Heart right ventricle (tissue), 16 donors: ENCODE measurements at regions not wholly inside any gene's neighbourhood (a gene's known extent, or its start where the extent isn't known, plus 50 kb on each side); places are given as distances from the start of the nearest gene placed in this dataset.

Source experiments
- ATAC-seq, 8 donors: fragments of 200-7000 bp; cut with Tn5 transposase; one replicate each; pipeline ENCODE4 v1.9.1; 2020; ENCODE audit warnings: mild to moderate bottlenecking in 8 of 8, moderate library complexity in 8 of 8, moderate number of reproducible peaks in 1 of 8
- DNase-seq, 2 donors: peaks; one replicate each; pipeline ENCODE4 v3.0.0-alpha.2; 2020
- H3K27ac ChIP-seq, 10 donors: fragments of 200-600 bp; sonication (generic) in 2 of 10; one replicate each; pipeline versions ENCODE4 v1.5.0 to v1.8.0; 2020 to 2022; ENCODE audit warnings: mild to moderate bottlenecking in 3 of 10
- H3K27me3 ChIP-seq, 7 donors: fragments of 200-600 bp; one replicate each; pipeline ENCODE4 v1.8.0; 2021 to 2022; ENCODE audit warnings: mild to moderate bottlenecking in 2 of 7
- H3K36me3 ChIP-seq, 9 donors: fragments of 200-600 bp; sonication (generic) in 1 of 9; one replicate each; pipeline versions ENCODE4 v1.5.0 to v1.8.0; 2020 to 2022; ENCODE audit warnings: mild to moderate bottlenecking in 2 of 9
- H3K4me1 ChIP-seq, 9 donors: fragments of 200-600 bp; sonication (generic) in 1 of 9; one replicate each; pipeline versions ENCODE4 v1.5.0 to v1.8.0; 2020 to 2022; ENCODE audit warnings: mild to moderate bottlenecking in 4 of 9
- H3K4me3 ChIP-seq, 10 donors: fragments of 200-600 bp; sonication (generic) in 2 of 10; one replicate each; pipeline versions ENCODE4 v1.5.0 to v1.8.0; 2020 to 2022; ENCODE audit warnings: mild to moderate bottlenecking in 7 of 10, moderate library complexity in 2 of 10
- H3K9me3 ChIP-seq, 11 donors: fragments of 200-600 bp in 10 of 11; sonication (generic) in 2 of 11; one replicate each; pipeline versions ENCODE4 v1.5.0 to v1.8.0; 2013 to 2022; ENCODE audit warnings: mild to moderate bottlenecking in 2 of 11, control low read depth in 1 of 11, moderate library complexity in 1 of 11
- CTCF ChIP-seq, 9 donors: fragments of 200-600 bp; sonication (generic) in 2 of 9; IDR thresholded peaks; one replicate each; pipeline versions ENCODE4 v1.5.0 to v1.8.0; 2021 to 2022; ENCODE audit warnings: antibody characterized with exemption in 9 of 9, mild to moderate bottlenecking in 5 of 9, moderate library complexity in 1 of 9
- WGBS, 2 donors: extraction: QIAGEN DNeasy Blood & Tissue Kit; methylation state at CpG; one replicate each; pipeline ENCODE4 v1.1.7; 2013; ENCODE audit warnings: inconsistent platforms in 1 of 2; 5-methylcytosine and 5-hydroxymethylcytosine counted together
- intact Hi-C, 10 donors: fragments of 100-400 bp; cut with DNase I; formaldehyde crosslinking; loops; one replicate each; pipeline versions ENCODE4 v1.11.1 to v1.14.2; 2022
- donor health status: Arrhythmogenic right ventricular cardiomyopathy.
- donor health status: ischemic (EF 13 %, LVEDD 7.1; RV severe dilation, severe dysfunction).
- donor health status: healthy with polysubstance abuse.
- donor health status: DM: no; HTN: yes; CAD: no.
- donor health status: DM: no; HTN: no; CAD: no.
- donor health status: ischemic (EF 25% LVEDD 6.9; RV normal size, moderate dysfunction).
- donor health status: ischemic (EF 25% LVEDD 5.7; RV mildly dilated, moderate dysfunction).
- donor health status: healthy.
- donor health status: DM: yes; HTN: yes; CAD: no.
- donor health status: Ischemic cardiomyopathy.
- donor health status: ischemic (EF 35%, LVEDD 5.7; RV mildly dilated, moderate dysfunction).
- donor health status: nonischemic (EF 11% LVEDD 7.7; RV severe dilation, severe dysfunction).
- donor health status: DM: yes; HTN: yes; CAD: no.
- donor health status: PGD.
- donor health status: ischemic (EF 29% LVEDD 5.4; RV normal size, mild dysfunction).
- donor health status: nonischemic (EF 23%, LVEDD 6.1; RV moderate dilation, normal function).

- WGBS, 2 donors, result 61 to 67% methylated on average over 6 of the region's 6 CpGs
- DNase-seq, result no peak
- no peaks in the 10 kb centered on the region for H3K4me1 ChIP-seq
- ATAC-seq, result no peak
- no peak for TF ChIP-seq CTCF (IDR thresholded peaks at IDR 0.05)
- H3K4me3 ChIP-seq, result no peak overlapping the region
- no peak overlapping the region for H3K27ac ChIP-seq
- H3K36me3 ChIP-seq, result no peaks in the 10 kb centered on the region
- H3K9me3 ChIP-seq, result peaks cover 0 to 14% (median 8%) of the 10 kb centered on the region in 11 donors
- peaks cover 0 to 3% (median 0%) of the 10 kb centered on the region in 7 donors for H3K27me3 ChIP-seq
- intact Hi-C loops, result no loop called here
Observed at GRCh38 chr2:7573166-7573825, 656.1 kb downstream of the RNF144A start.

- Histone ChIP-seq H3K4me1 (no peaks in the 10 kb centered on the region), H3K27ac (no peak overlapping the region), H3K36me3 (no peaks in the 10 kb centered on the region), H3K27me3 (peaks cover 0 to 3% (median 0%) of the 10 kb centered on the region in 7 donors), H3K4me3 (no peak overlapping the region), H3K9me3 (peaks cover 0 to 24% (median 8%) of the 10 kb centered on the region in 11 donors)
- no peak for DNase-seq
- WGBS, 2 donors, result 65 to 70% methylated on average over 4 of the region's 4 CpGs
- TF ChIP-seq CTCF (IDR thresholded peaks at IDR 0.05), result no peak
- intact Hi-C loops, result no loop called here
- ATAC-seq, result no peak
Observed at GRCh38 chr2:7574385-7574784, 657.2 kb downstream of the RNF144A start.

- no peak for ATAC-seq
- peaks cover 0 to 26% (median 8%) of the 10 kb centered on the region in 11 donors for H3K9me3 ChIP-seq
- no peak for DNase-seq
- no peaks in the 10 kb centered on the region for H3K36me3 ChIP-seq
- peaks cover 0 to 3% (median 0%) of the 10 kb centered on the region in 7 donors for H3K27me3 ChIP-seq
- WGBS, 2 donors, result 93 to 100% methylated on average over 1 of the region's 1 CpG
- intact Hi-C loops, result no loop called here
- no peak overlapping the region for H3K4me3 ChIP-seq
- no peaks in the 10 kb centered on the region for H3K4me1 ChIP-seq
- TF ChIP-seq CTCF (IDR thresholded peaks at IDR 0.05), result no peak
- H3K27ac ChIP-seq, result no peak overlapping the region
Observed at GRCh38 chr2:7577769-7578168, 660.6 kb downstream of the RNF144A start.

- H3K9me3 ChIP-seq, result peaks cover 0 to 5% (median 0%) of the 10 kb centered on the region in 11 donors
- intact Hi-C loops, result no loop called here
- H3K27me3 ChIP-seq, result peaks cover 0 to 3% (median 0%) of the 10 kb centered on the region in 7 donors
- DNase-seq (no peak), ATAC-seq (no peak)
- no peak overlapping the region for H3K27ac ChIP-seq
- H3K4me3 ChIP-seq, result no peak overlapping the region
- TF ChIP-seq CTCF (IDR thresholded peaks at IDR 0.05), result no peak
- H3K4me1 ChIP-seq, result no peaks in the 10 kb centered on the region
- H3K36me3 ChIP-seq, result no peaks in the 10 kb centered on the region
Observed at GRCh38 chr2:7584017-7584416, 666.8 kb downstream of the RNF144A start.
